HG02642 (cell line): ENCODE measurements at regions not wholly inside any gene's neighbourhood (a gene's known extent, or its start where the extent isn't known, plus 50 kb on each side); places are given as distances from the start of the nearest gene placed in this dataset.

ENCODE experiments used
- ATAC-seq: cut with Tn5 transposase; IDR thresholded peaks from one replicate; pipeline ENCODE4 v1.9.1; 2021; ENCODE audit warnings: mild to moderate bottlenecking; ENCODE audit not compliant: unreplicated experiment, poor library complexity

- ATAC-seq, result no peak
These were observed 567.7 kb downstream of the TLR4 start for GRCh38 chr9:118271936-118272335.

DNA sequence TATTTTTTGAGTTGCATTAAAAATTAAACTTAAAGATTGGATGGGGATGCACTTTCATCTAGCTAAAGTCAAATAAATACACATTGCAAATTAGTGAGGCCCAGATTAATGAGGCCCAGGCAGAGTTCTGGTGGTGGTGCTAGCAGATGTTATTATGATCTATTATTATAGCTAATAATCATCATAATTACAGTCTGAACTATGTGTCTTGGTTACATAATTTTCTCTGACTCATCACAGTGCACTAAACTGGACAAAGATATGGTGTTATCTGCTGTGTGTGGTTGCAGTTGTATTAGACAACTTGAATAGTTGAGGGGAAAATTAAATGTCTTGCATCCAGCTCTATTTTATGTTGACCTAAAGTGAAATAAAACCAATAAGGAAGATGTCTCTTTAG lies 568.8 kb downstream of the TLR4 start:
- no peak for ATAC-seq

DNA sequence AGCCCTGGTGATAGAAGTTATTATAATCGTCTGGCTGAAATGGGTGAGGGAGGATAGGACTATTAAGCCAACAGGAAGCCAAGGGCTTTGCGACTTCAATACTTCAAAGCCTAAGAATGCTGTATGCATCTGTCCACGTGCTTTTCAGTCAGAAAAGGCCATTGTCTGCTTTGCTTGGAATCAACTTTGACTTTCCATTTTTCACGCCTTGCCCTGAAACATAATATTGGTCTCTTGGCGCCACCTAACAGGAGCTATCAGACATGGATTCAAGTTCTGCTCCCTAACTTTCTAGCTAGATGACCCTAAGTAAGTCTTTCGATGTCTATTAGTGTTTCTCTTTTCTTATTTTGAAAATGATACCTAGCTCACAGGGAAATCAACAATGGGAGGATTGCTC lies 572.6 kb downstream of the TLR4 start:
- ATAC-seq, result no peak

DNA sequence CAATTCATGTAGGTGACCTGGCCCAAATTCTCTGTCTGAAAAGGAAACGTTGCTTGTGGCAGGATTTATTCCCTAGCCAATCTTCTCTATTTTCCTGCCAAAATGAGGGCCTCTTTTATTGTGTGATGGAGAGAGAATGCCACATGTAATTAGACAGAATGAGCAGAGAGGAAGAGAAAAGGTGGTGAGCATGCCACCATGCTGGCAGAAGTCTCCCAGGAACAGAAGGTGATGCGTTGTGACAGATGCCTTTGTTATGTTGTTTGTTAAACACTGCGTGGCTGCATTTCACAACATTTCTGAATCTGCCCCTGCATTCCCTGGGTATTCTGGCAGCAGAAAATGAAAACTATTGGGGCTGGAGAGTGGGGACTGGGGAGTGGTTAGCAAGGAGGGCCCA lies 577.6 kb downstream of the TLR4 start:
- ATAC-seq, result no peak

DNA sequence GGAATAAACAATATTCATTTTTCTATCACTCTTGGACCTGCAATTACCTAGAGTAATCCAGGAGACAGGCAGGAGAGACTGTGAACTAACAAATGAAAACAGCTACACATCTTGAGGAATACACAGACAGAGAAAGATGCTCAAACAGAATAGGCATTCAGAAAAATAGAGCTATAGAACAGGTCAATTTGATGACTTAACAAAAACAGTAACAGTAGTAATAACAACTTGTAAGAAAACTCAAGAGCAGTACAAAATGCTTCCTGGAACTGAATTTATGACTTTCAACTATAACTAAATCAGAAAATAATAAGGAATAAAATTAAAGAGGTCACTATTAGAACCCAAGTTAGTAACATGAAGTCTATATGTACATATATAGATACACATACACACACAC lies 579.3 kb downstream of the TLR4 start:
- ATAC-seq, result no peak

DNA sequence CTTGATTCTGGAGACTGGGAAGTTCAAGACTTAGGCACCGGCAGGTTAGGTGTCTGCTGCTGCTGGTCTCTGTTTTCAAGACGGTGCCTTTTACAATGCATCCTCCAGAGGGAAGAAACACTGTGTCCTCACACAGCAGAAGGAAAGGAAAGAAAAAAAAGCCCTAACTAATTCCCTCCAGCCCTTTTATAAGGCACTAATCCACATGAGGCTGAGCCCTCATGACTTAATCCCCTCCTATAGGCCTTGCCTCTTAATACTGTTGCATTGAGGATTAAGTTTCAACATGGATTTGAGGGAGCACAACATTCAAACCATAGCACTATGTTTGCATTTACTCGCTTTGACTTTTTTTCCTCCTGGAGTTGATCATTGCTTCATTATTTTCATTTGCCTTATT lies 585.9 kb downstream of the TLR4 start:
- no peak for ATAC-seq

GRCh38 chr9:118295413-118295812 lies 591.2 kb downstream of the TLR4 start:
- no peak for ATAC-seq

- ATAC-seq, result no peak
These were observed 598.5 kb downstream of the TLR4 start for GRCh38 chr9:118302721-118303120.

GRCh38 chr9:118303216-118303615 lies 599.0 kb downstream of the TLR4 start:
- ATAC-seq, result no peak

DNA sequence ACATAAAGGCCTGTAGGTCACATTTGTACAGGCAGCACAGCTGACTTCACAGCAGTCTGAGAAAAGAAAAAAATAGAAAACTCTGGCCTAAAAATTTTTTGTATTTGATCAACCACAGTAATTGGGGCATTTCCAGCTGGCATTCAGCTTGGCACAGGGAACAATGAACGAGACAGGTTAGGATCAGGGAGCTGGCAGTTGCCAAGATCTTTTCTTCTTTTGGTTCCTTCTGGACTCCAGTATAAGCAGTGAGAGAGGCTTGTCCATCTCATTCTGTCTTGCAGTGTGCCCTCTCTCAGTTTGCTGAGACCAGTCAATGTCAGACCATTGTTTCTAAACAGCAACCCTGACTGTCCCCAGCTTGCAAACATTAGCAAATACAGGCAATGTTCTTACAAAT lies 601.1 kb downstream of the TLR4 start:
- no peak for ATAC-seq

- no peak for ATAC-seq
These were observed 602.6 kb downstream of the TLR4 start for GRCh38 chr9:118306801-118307200.

DNA sequence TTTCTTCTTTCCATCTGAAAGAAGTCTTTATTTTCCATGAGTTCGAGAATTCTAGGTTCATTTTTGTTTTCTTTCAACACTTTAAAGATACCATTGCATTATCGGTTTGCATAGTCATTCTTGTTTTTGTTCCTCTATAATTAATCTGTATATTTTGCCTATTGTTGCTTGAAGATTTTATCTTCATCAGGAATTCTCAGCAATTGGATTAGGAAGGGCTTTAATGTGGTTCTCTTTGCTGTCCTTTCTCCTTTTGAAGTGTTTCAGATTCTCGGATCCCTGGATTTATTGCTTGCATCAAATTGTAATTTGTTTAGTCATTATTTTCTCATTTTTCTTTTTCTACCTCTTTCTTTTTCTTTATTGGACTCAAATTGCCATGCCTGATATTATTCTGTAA lies 609.8 kb downstream of the TLR4 start:
- no peak for ATAC-seq

GRCh38 chr9:118316831-118317343 lies 612.7 kb downstream of the TLR4 start:
- ATAC-seq, result no peak

GRCh38 chr9:118318770-118319431 lies 614.7 kb downstream of the TLR4 start:
- no peak for ATAC-seq

GRCh38 chr9:118321788-118322187 lies 617.6 kb downstream of the TLR4 start:
- no peak for ATAC-seq

DNA sequence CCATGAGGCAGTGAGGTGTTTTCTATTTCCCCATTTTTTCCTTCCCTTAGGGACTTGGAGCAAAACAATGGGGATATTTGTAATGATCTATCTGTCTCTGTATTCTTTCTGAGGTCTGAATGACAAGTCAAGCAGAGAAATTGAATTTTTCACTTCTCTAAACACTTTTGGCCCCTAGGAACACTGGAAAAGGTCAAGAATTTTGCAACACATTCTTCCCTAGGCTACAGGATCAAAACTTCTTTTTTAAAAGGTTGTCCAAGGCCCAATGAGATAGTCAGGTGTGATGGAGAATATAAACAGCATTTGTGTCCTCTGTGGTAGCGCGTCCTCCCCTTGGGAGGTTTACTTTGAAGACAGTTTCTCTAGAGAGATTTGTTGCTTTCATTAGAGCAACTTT lies 620.5 kb downstream of the TLR4 start:
- no peak for ATAC-seq

GRCh38 chr9:118325757-118326156 lies 621.6 kb downstream of the TLR4 start:
- no peak for ATAC-seq

GRCh38 chr9:118326326-118326725 lies 622.1 kb downstream of the TLR4 start:
- ATAC-seq, result no peak

DNA sequence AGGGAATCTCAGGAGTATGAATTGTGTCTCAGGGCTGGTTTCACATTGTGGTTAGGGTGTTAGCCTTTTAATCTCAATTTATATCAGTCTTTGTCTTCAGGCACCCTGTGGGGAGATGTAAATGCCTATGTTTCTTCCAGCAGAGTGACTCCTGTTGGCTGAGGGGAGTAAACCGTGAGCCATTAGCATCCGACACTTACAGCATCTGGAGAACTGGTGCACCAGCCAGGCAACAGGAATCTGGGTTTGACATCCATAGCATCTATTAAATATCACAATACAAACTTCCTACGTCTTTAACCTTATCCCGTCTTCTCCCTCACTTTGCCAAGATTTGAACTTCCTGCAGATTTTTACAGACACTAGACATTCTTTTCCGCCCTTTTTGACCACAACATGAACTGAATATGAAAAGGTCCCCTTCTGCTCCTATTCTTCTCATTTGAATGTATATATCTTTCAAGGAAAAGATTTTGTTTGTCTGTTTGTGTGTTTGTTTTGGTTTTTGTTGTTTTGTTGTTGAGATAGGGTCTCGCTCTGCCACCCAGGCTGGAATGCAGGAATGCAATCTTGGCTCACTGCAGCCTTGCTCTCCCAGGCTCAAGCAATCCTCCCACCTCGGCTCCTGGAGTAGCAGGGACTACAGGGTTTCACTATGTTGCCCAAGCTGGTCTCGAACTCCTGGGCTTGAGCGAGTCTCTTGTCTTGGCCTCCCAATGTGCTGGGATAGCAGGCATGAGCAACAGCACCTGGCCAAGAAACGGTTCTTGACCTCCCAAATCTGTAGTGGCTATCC lies 626.2 kb downstream of the TLR4 start:
- ATAC-seq, result no peak

GRCh38 chr9:118331622-118332045 lies 627.4 kb downstream of the TLR4 start:
- ATAC-seq, result no peak

DNA sequence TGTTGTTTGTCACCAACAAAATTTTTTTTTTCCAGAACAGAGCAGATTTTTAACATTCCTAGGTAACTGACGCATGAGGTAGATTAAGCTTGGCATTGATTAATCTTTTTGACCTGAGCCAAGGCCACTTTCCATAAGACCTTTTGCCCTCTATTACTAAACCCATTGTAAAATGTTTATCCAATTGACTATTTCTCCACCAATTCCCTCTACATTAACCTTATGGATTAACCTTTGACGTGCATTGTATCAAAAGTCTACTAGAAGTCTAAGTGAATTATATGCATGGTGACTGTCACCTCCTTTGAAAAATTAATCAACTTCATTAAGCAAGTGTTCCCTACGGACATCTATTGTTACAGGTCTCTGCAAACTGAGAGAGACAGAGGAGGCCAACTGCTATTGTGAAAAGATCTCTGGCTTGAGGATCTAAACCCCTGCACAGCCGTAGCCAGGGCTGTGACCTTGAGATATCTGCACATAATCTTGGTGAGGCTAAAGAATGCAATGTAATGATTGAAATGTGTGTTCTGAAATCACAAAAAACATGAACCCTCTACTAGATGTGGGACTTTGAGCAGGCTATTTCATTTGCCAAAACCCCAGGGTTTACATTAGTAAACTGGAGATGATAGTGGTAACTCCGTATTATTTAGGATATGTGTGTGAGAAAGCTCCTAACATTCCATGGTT lies 632.2 kb downstream of the TLR4 start:
- ATAC-seq, result no peak
